ENCODE measurements at regions not wholly inside any gene's neighbourhood (a gene's known extent, or its start where the extent isn't known, plus 50 kb on each side); places are given as distances from the start of the nearest gene placed in this dataset.
A peak's percentile ranks its signal among the peaks of the same experiment; 100 is the strongest.

- H3K4me1 ChIP-seq: no peaks in the 10 kb centered on the region
- H3K36me3 ChIP-seq: no peaks in the 10 kb centered on the region
- no peaks in the 10 kb centered on the region for H3K27me3 ChIP-seq
- no peaks in the 10 kb centered on the region for H3K9me3 ChIP-seq (replicated peaks)
- H3K4me3 ChIP-seq: no peak overlapping the region
- DNase-seq: no peak
- no peak overlapping the region for H3K27ac ChIP-seq
Measured at GRCh38 chr1:38436006-38436405, 389.4 kb upstream of the POU3F1 start.

GRCh38 chr1:38433084-38433722, 386.6 kb upstream of the POU3F1 start:
- Histone ChIP-seq H3K36me3 (no peaks in the 10 kb centered on the region), H3K27ac (no peak overlapping the region), H3K9me3 (replicated peaks) (no peaks in the 10 kb centered on the region), H3K4me1 (no peaks in the 10 kb centered on the region), H3K27me3 (no peaks in the 10 kb centered on the region), H3K4me3 (no peak overlapping the region)
- DNase-seq: no peak

- no peak overlapping the region for H3K27ac ChIP-seq
- no peak for DNase-seq
- no peaks in the 10 kb centered on the region for H3K27me3 ChIP-seq
- H3K4me3 ChIP-seq: no peak overlapping the region
- H3K4me1 ChIP-seq: no peaks in the 10 kb centered on the region
- no peaks in the 10 kb centered on the region for H3K9me3 ChIP-seq (replicated peaks)
- no peaks in the 10 kb centered on the region for H3K36me3 ChIP-seq
Measured at GRCh38 chr1:38431535-38432376, 385.2 kb upstream of the POU3F1 start.

GRCh38 chr1:38430949-38431348, 384.4 kb upstream of the POU3F1 start:
- Histone ChIP-seq H3K27ac (no peak overlapping the region), H3K27me3 (no peaks in the 10 kb centered on the region), H3K9me3 (replicated peaks) (no peaks in the 10 kb centered on the region), H3K4me1 (no peaks in the 10 kb centered on the region), H3K4me3 (no peak overlapping the region), H3K36me3 (no peaks in the 10 kb centered on the region)
- DNase-seq: no peak

GRCh38 chr1:38424677-38425076, 378.1 kb upstream of the POU3F1 start:
- DNase-seq: no peak
- Histone ChIP-seq H3K4me3 (no peak overlapping the region), H3K27me3 (no peaks in the 10 kb centered on the region), H3K9me3 (replicated peaks) (no peaks in the 10 kb centered on the region), H3K4me1 (no peaks in the 10 kb centered on the region), H3K27ac (no peak overlapping the region), H3K36me3 (no peaks in the 10 kb centered on the region)

GRCh38 chr1:38420666-38421065, 374.1 kb upstream of the POU3F1 start:
- Histone ChIP-seq H3K9me3 (replicated peaks) (no peaks in the 10 kb centered on the region), H3K27ac (no peak overlapping the region), H3K4me3 (no peak overlapping the region), H3K27me3 (no peaks in the 10 kb centered on the region), H3K36me3 (no peaks in the 10 kb centered on the region), H3K4me1 (peaks cover 4% of the 10 kb centered on the region; the same call in 1 of the 2 replicates)
- DNase-seq: no peak

GRCh38 chr1:38418195-38419030, 371.8 kb upstream of the POU3F1 start:
- Histone ChIP-seq H3K9me3 (replicated peaks) (no peaks in the 10 kb centered on the region), H3K27ac (no peak overlapping the region), H3K4me3 (no peak overlapping the region), H3K36me3 (no peaks in the 10 kb centered on the region), H3K27me3 (no peaks in the 10 kb centered on the region), H3K4me1 (peaks cover 4% of the 10 kb centered on the region; the same call in 1 of the 2 replicates)
- peak; percentile 45 to 62 for DNase-seq

GRCh38 chr1:38403667-38404066, 357.1 kb upstream of the POU3F1 start:
- H3K36me3 ChIP-seq: no peaks in the 10 kb centered on the region
- no peaks in the 10 kb centered on the region for H3K9me3 ChIP-seq (replicated peaks)
- no peak overlapping the region for H3K4me3 ChIP-seq
- H3K4me1 ChIP-seq: no peaks in the 10 kb centered on the region
- DNase-seq: peak in 1 of 2 experiments; percentile 17
- no peak overlapping the region for H3K27ac ChIP-seq
- no peaks in the 10 kb centered on the region for H3K27me3 ChIP-seq

- H3K4me1 ChIP-seq: no peaks in the 10 kb centered on the region
- no peak overlapping the region for H3K27ac ChIP-seq
- no peaks in the 10 kb centered on the region for H3K9me3 ChIP-seq (replicated peaks)
- no peaks in the 10 kb centered on the region for H3K27me3 ChIP-seq
- H3K4me3 ChIP-seq: no peak overlapping the region
- DNase-seq: no peak
- H3K36me3 ChIP-seq: no peaks in the 10 kb centered on the region
Measured at GRCh38 chr1:38402230-38402815, 355.7 kb upstream of the POU3F1 start.

- Histone ChIP-seq H3K27ac (no peak overlapping the region), H3K27me3 (no peaks in the 10 kb centered on the region), H3K9me3 (replicated peaks) (peaks cover 5% of the 10 kb centered on the region; the same call in 1 of the 2 replicates), H3K36me3 (no peaks in the 10 kb centered on the region), H3K4me3 (no peak overlapping the region), H3K4me1 (no peaks in the 10 kb centered on the region)
- DNase-seq: no peak
Measured at GRCh38 chr1:38396606-38397005, 350.0 kb upstream of the POU3F1 start.

GRCh38 chr1:38394303-38394702, 347.7 kb upstream of the POU3F1 start:
- no peak for DNase-seq
- no peaks in the 10 kb centered on the region for H3K4me1 ChIP-seq

GRCh38 chr1:38392861-38393260, 346.3 kb upstream of the POU3F1 start:
- Histone ChIP-seq H3K9me3 (replicated peaks) (peaks cover 5% of the 10 kb centered on the region; the same call in 1 of the 2 replicates), H3K27me3 (no peaks in the 10 kb centered on the region), H3K27ac (no peak overlapping the region), H3K4me1 (no peaks in the 10 kb centered on the region), H3K36me3 (no peaks in the 10 kb centered on the region), H3K4me3 (no peak overlapping the region)
- no peak for DNase-seq

More at GRCh38 chr1:38394303-38394702, 347.7 kb upstream of the POU3F1 start:
- Histone ChIP-seq H3K36me3 (no peaks in the 10 kb centered on the region), H3K27me3 (no peaks in the 10 kb centered on the region), H3K4me3 (no peak overlapping the region), H3K27ac (no peak overlapping the region), H3K9me3 (replicated peaks) (peaks cover 5% of the 10 kb centered on the region; the same call in 1 of the 2 replicates)

GRCh38 chr1:38381256-38381655, 334.7 kb upstream of the POU3F1 start:
- H3K9me3 ChIP-seq (replicated peaks): no peaks in the 10 kb centered on the region
- H3K27ac ChIP-seq: no peak overlapping the region
- no peaks in the 10 kb centered on the region for H3K4me1 ChIP-seq
- no peak overlapping the region for H3K4me3 ChIP-seq
- no peaks in the 10 kb centered on the region for H3K36me3 ChIP-seq
- no peak for DNase-seq
- H3K27me3 ChIP-seq: no peaks in the 10 kb centered on the region

GRCh38 chr1:38376577-38376976, 330.0 kb upstream of the POU3F1 start:
- Histone ChIP-seq H3K9me3 (replicated peaks) (peaks cover 3% of the 10 kb centered on the region; the same call in 1 of the 2 replicates), H3K27ac (no peak overlapping the region), H3K27me3 (no peaks in the 10 kb centered on the region), H3K4me3 (no peak overlapping the region), H3K4me1 (no peaks in the 10 kb centered on the region), H3K36me3 (no peaks in the 10 kb centered on the region)
- no peak for DNase-seq

Data from SJCRH30 (cell line).